ENCODE measurements at regions not wholly inside any gene's neighbourhood (a gene's known extent, or its start where the extent isn't known, plus 50 kb on each side); places are given as distances from the start of the nearest gene placed in this dataset.

GRCh38 chr4:159758061-159758460 is 655.2 kb downstream of the RAPGEF2 start:
- TF ChIP-seq CTCF (IDR thresholded peaks at IDR 0.05) = no peak
- TF ChIP-seq POLR2A (IDR thresholded peaks at IDR 0.05) = no peak

All from lower leg skin (tissue), 3 donors.